ENCODE measurements at regions not wholly inside any gene's neighbourhood (a gene's known extent, or its start where the extent isn't known, plus 50 kb on each side); places are given as distances from the start of the nearest gene placed in this dataset.

GRCh38 chr16:85421338-85422195 is 191.6 kb upstream of the GSE1 start:
- TF ChIP-seq, protein P1, sequence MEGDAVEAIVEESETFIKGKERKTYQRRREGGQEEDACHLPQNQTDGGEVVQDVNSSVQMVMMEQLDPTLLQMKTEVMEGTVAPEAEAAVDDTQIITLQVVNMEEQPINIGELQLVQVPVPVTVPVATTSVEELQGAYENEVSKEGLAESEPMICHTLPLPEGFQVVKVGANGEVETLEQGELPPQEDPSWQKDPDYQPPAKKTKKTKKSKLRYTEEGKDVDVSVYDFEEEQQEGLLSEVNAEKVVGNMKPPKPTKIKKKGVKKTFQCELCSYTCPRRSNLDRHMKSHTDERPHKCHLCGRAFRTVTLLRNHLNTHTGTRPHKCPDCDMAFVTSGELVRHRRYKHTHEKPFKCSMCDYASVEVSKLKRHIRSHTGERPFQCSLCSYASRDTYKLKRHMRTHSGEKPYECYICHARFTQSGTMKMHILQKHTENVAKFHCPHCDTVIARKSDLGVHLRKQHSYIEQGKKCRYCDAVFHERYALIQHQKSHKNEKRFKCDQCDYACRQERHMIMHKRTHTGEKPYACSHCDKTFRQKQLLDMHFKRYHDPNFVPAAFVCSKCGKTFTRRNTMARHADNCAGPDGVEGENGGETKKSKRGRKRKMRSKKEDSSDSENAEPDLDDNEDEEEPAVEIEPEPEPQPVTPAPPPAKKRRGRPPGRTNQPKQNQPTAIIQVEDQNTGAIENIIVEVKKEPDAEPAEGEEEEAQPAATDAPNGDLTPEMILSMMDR (IDR thresholded peaks at IDR 0.05): no peak
- no peak for TF ChIP-seq POLR2A (IDR thresholded peaks at IDR 0.05)

All from uterus (tissue), 2 donors.